ENCODE measurements at regions not wholly inside any gene's neighbourhood (a gene's known extent, or its start where the extent isn't known, plus 50 kb on each side); places are given as distances from the start of the nearest gene placed in this dataset.

GRCh38 chr18:55744206-55744605 lies 156.2 kb upstream of the TCF4 start:
- no peak for TF ChIP-seq TFCP2L1 (CRISPR knock-in tag; IDR thresholded peaks at IDR 0.05)
- FAIRE-seq: no peak
- ChIA-PET CTCF (interaction anchor here (1.3 kb wide), 1 partner anchor 9 kb away, joined by 6 read pairs; no protein-coding TSS in a partner anchor), POLR2A (no interaction called here)
- Histone ChIP-seq H3K4me3 (no peak overlapping the region), H3K4me1 (no peaks in the 10 kb centered on the region), H3K9me3 (no peaks in the 10 kb centered on the region), H3K27ac (no peak overlapping the region), H3K4me2 (no peak overlapping the region)
- DNase-seq (ENCODE audit: low read depth in 1 of 2, low spot score in 1 of 2): no peak
- WGBS (ENCODE audit: missing lambda C conversion rate): 45% methylated on average over 2 of the region's 2 CpGs
- no peak for ATAC-seq

- Histone ChIP-seq H3K4me1 (no peaks in the 10 kb centered on the region), H3K27ac (no peak overlapping the region), H3K4me2 (no peak overlapping the region), H3K9me3 (no peaks in the 10 kb centered on the region), H3K4me3 (no peak overlapping the region)
- no peak for DNase-seq (ENCODE audit: low read depth in 1 of 2, low spot score in 1 of 2)
- no peak for ATAC-seq
- WGBS (ENCODE audit: missing lambda C conversion rate): 49% methylated on average over 3 of the region's 3 CpGs
- CTCF ChIA-PET: interaction anchor here (1.3 kb wide), 1 partner anchor 10 kb away, joined by 6 read pairs; no protein-coding TSS in a partner anchor
- no peak for FAIRE-seq
- POLR2A ChIA-PET: no interaction called here
- TF ChIP-seq TFCP2L1 (CRISPR knock-in tag; IDR thresholded peaks at IDR 0.05): no peak
- TF ChIP-seq ZFP36 (IDR thresholded peaks at IDR 0.05; ENCODE audit: borderline replicate concordance, partially characterized antibody): no peak
- TF ChIP-seq CHD2 (IDR thresholded peaks at IDR 0.05; ENCODE audit: low read length, partially characterized antibody): no peak
- TF ChIP-seq RAD21 (conservative IDR thresholded peaks at IDR 0.05 in 1 of 2, IDR thresholded peaks at IDR 0.05 in 1 of 2): no peak
- TF ChIP-seq E2F6 (IDR thresholded peaks at IDR 0.05; ENCODE audit: borderline replicate concordance, low read depth): no peak
- no peak for TF ChIP-seq HOXB13 (CRISPR knock-in tag; IDR thresholded peaks at IDR 0.05; ENCODE audit: low read depth)
- no peak for TF ChIP-seq BHLHE40 (IDR thresholded peaks at IDR 0.05; ENCODE audit: low read depth, low read length)
- TF ChIP-seq EHF (CRISPR knock-in tag; IDR thresholded peaks at IDR 0.05): no peak
- TF ChIP-seq ELK1 (IDR thresholded peaks at IDR 0.05; ENCODE audit: low read depth, low read length): no peak
Measured at GRCh38 chr18:55743736-55744135, 155.7 kb upstream of the TCF4 start.

- H3K4me3 ChIP-seq: no peak overlapping the region
- no peak for FAIRE-seq
- TF ChIP-seq TFCP2L1 (CRISPR knock-in tag; IDR thresholded peaks at IDR 0.05) (no peak), HES2 (IDR thresholded peaks at IDR 0.05) (no peak), FOSL2 (IDR thresholded peaks at IDR 0.05) (no peak), FOSL2 (CRISPR knock-in tag; IDR thresholded peaks at IDR 0.05) (no peak), HDAC2 (IDR thresholded peaks at IDR 0.05) (no peak), REST (IDR thresholded peaks at IDR 0.05) (no peak), ESRRA (IDR thresholded peaks at IDR 0.05; ENCODE audit: borderline replicate concordance, low read length) (no peak), FOSB (CRISPR knock-in tag; IDR thresholded peaks at IDR 0.05) (no peak), CTCF (IDR thresholded peaks at IDR 0.05) (no peak), HOXB5 (CRISPR knock-in tag; IDR thresholded peaks at IDR 0.05) (no peak), CBX2 (IDR thresholded peaks at IDR 0.05; ENCODE audit: borderline replicate concordance, low read depth) (no peak), NFE2L2 (conservative IDR thresholded peaks at IDR 0.05; ENCODE audit: low read length) (no peak), PHF8 (IDR thresholded peaks at IDR 0.05; ENCODE audit: borderline replicate concordance, low read depth) (no peak), ATOH8 (CRISPR knock-in tag; IDR thresholded peaks at IDR 0.05; ENCODE audit: low read depth) (no peak), ZC3H11A (IDR thresholded peaks at IDR 0.05) (no peak)
- no peak overlapping the region for H3K27ac ChIP-seq
- ChIA-PET POLR2A (no interaction called here), CTCF (no interaction called here)
- no peak for DNase-seq (ENCODE audit: low read depth in 1 of 2, low spot score in 1 of 2)
- WGBS (ENCODE audit: missing lambda C conversion rate): 95% methylated on average over 2 of the region's 2 CpGs
- no peaks in the 10 kb centered on the region for H3K4me1 ChIP-seq
- no peaks in the 10 kb centered on the region for H3K9me3 ChIP-seq
- no peak for ATAC-seq
- H3K4me2 ChIP-seq: no peak overlapping the region
Measured at GRCh38 chr18:55743133-55743532, 155.1 kb upstream of the TCF4 start.
